Transverse colon (tissue), 4 donors: ENCODE measurements at regions not wholly inside any gene's neighbourhood (a gene's known extent, or its start where the extent isn't known, plus 50 kb on each side); places are given as distances from the start of the nearest gene placed in this dataset.

Source experiments
- DNase-seq: peaks from one replicate; pipeline ENCODE4 v3.0.0-alpha.2; 2019
- H3K27ac ChIP-seq, 4 donors: fragments of 200-600 bp; sonication (generic); 2 replicates each; pipeline ENCODE4 v1.5.1; 2016 to 2018; ENCODE audit warnings: inconsistent platforms in 4 of 4
- H3K27me3 ChIP-seq: fragments of 200-600 bp; sonication (generic); 2 replicates; pipeline ENCODE4 v1.5.1; 2017; ENCODE audit warnings: inconsistent platforms
- H3K36me3 ChIP-seq, 4 donors: fragments of 200-600 bp; sonication (generic); 2 replicates each; pipeline ENCODE4 v1.5.1; 2017 to 2019; ENCODE audit warnings: inconsistent platforms in 4 of 4
- H3K4me1 ChIP-seq, 4 donors: fragments of 200-600 bp; sonication (generic); 2 replicates each; pipeline ENCODE4 v1.5.1; 2017 to 2020; ENCODE audit warnings: inconsistent platforms in 4 of 4
- H3K4me3 ChIP-seq, 4 donors: fragments of 200-600 bp; sonication (generic); 1 replicate in 1 of 4; 2 replicates in 3 of 4; pipeline versions ENCODE4 v1.5.1 to v1.6.1; 2017 to 2019; ENCODE audit warnings: inconsistent platforms in 4 of 4
- H3K9me3 ChIP-seq, 2 donors: fragments of 200-600 bp; sonication (generic); 2 replicates each; pipeline ENCODE4 v1.5.1; 2017 to 2019; ENCODE audit warnings: inconsistent platforms in 2 of 2
- EP300 ChIP-seq: sonication (generic); formaldehyde crosslinking; IDR thresholded peaks from one replicate; pipeline ENCODE4 v1.6.1; 2017; ENCODE audit warnings: antibody characterized with exemption, low read depth
- POLR2A ChIP-seq: fragments of 450-650 bp; IDR thresholded peaks from one replicate; pipeline ENCODE4 v1.6.1; 2016; ENCODE audit warnings: antibody characterized with exemption, mild to moderate bottlenecking, moderate library complexity
- POLR2AphosphoS5 ChIP-seq, 3 donors: sonication (generic); formaldehyde crosslinking; IDR thresholded peaks; one replicate each; pipeline ENCODE4 v1.6.1; 2016; ENCODE audit warnings: antibody characterized with exemption in 3 of 3
- WGBS, 2 donors: methylation state at CpG; one replicate each; pipeline ENCODE4 v1.1.5; 2018; ENCODE audit warnings: low coverage in 1 of 2; 5-methylcytosine and 5-hydroxymethylcytosine counted together
- in situ Hi-C, 4 donors: fragments of 200-750 bp; cut with MboI; loops; one replicate each; pipeline versions ENCODE4 v1.15.0 to v1.15.1; 2017; ENCODE audit warnings: low sequenced_read_pairs in 3 of 4, low pct_ligation_motif_present in 1 of 4, low pct_unique_long_range_greater_than_20kb in 1 of 4
- intact Hi-C: fragments of 100-400 bp; cut with DNase I; formaldehyde crosslinking; loops from one replicate; pipeline ENCODE4 v1.15.1; 2023; ENCODE audit warnings: low total_unique reads
- TF ChIP-seq, protein P1 (sequence below), 5 experiments: fragments of 200-600 bp in 3 of 5; fragments of 450-650 bp in 2 of 5; sonication (generic) in 3 of 5; IDR thresholded peaks; 1 replicate in 2 of 5; 2 replicates in 3 of 5; pipeline ENCODE4 v1.5.1; 2016 to 2017; ENCODE audit warnings: antibody characterized with exemption in 5 of 5, inconsistent platforms in 3 of 5, mild to moderate bottlenecking in 2 of 5, moderate library complexity in 1 of 5

- Histone ChIP-seq H3K4me1 (no peaks in the 10 kb centered on the region), H3K36me3 (no peaks in the 10 kb centered on the region), H3K27ac (no peak overlapping the region), H3K4me3 (no peak overlapping the region), H3K27me3 (peaks cover 3% of the 10 kb centered on the region), H3K9me3 (no peaks in the 10 kb centered on the region)
- intact Hi-C loops (no loop called here), in situ Hi-C loops (no loop called here)
- TF ChIP-seq, protein P1, sequence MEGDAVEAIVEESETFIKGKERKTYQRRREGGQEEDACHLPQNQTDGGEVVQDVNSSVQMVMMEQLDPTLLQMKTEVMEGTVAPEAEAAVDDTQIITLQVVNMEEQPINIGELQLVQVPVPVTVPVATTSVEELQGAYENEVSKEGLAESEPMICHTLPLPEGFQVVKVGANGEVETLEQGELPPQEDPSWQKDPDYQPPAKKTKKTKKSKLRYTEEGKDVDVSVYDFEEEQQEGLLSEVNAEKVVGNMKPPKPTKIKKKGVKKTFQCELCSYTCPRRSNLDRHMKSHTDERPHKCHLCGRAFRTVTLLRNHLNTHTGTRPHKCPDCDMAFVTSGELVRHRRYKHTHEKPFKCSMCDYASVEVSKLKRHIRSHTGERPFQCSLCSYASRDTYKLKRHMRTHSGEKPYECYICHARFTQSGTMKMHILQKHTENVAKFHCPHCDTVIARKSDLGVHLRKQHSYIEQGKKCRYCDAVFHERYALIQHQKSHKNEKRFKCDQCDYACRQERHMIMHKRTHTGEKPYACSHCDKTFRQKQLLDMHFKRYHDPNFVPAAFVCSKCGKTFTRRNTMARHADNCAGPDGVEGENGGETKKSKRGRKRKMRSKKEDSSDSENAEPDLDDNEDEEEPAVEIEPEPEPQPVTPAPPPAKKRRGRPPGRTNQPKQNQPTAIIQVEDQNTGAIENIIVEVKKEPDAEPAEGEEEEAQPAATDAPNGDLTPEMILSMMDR (IDR thresholded peaks at IDR 0.05) = no peak
- no peak for TF ChIP-seq EP300
- TF ChIP-seq POLR2A = no peak
- 79% methylated on average over 6 of the region's 6 CpGs; no CpG with 5 or more reads in 1 of the 2 donors for WGBS, 2 donors
- DNase-seq = no peak
Observed at GRCh38 chr16:87006021-87006420, 311.2 kb downstream of the C16orf95 start.

DNA sequence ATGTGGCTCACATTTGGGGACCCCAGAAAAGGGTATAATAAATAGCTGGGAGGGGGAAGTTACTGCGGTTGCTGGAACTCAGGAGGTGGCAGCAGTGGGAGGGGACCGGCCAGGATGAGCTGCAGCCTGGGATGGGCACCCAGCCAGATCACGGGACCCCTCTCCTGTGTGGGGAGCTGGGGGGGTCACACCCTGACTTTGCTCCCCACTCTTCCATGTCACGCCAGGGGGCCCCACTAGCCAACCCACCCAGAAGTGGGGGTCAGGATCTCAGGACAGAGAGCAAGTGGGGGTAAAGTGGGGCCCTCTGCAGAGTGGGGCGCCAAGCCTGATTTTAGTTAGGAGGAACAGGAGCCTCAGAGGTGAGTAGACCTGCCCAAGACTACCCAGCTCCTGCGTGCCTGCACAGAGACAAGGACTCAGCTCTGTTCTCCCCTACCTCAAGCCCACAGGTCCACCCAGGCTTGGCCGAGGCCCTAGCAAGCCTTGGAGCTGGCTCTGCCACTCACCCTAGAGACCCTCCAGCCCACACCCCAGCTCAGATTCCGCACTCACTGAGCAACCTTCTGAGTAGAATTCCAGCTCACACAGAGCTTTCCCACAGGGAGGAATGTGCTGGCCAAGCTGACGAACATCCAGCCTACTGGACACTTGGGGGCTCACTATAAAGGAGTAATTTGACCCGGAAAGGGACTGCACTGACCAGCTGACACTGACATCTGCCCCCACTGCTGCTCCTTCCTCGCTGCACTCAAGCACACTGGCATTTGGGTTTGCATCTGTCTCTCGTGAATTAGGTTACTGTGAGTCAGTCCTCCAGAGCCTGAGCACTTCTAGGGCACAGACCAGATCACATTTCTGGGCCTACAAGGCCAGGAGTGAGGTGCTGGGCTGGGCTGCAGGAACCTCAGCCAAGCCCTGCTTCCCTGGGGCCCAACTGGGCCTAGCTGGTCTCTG lies 310.1 kb downstream of the C16orf95 start:
- in situ Hi-C loops = no loop called here
- no peak for DNase-seq

DNA sequence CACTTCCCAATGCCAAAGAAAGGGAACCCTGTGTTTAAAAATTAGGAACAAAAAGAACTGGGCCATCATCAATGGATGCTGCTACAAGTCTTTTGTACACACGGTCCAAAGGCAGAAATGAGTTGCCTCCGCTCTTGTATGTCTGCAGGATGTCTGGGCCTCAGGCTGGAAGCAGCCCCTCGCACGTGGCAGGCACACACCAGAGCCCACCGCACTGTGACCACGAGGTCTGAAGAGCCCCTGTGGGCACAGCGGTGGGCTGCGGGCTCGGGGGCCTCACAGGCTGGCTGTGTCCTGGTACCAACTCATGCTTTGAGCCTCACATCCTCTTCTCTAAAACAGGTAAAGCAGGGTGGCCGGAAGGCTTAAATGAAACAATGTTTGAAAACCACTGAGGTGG lies 309.3 kb downstream of the C16orf95 start:
- Histone ChIP-seq H3K4me3 (no peak overlapping the region), H3K36me3 (no peaks in the 10 kb centered on the region), H3K27ac (no peak overlapping the region), H3K4me1 (no peaks in the 10 kb centered on the region), H3K9me3 (no peaks in the 10 kb centered on the region), H3K27me3 (peaks cover 3% of the 10 kb centered on the region)
- intact Hi-C loops (no loop called here), in situ Hi-C loops (no loop called here)
- no peak for DNase-seq
- no peak for TF ChIP-seq EP300
- TF ChIP-seq, protein P1 (IDR thresholded peaks at IDR 0.05) = no peak
- TF ChIP-seq POLR2AphosphoS5 (IDR thresholded peaks at IDR 0.05) = no peak
- no peak for TF ChIP-seq POLR2A
- WGBS, 2 donors = 88% methylated on average over 10 of the region's 10 CpGs; no CpG with 5 or more reads in 1 of the 2 donors

More for the DNA sequence above, 310.1 kb downstream of the C16orf95 start:
- 78 to 95% methylated on average over 4 to 11 of the region's 12 CpGs for whole genome bisulfite sequencing, 2 donors
- H3K27ac ChIP-seq = no peak overlapping the region
- intact Hi-C loops = no loop called here
- H3K9me3 ChIP-seq = no peaks in the 10 kb centered on the region
- H3K4me3 ChIP-seq = no peak overlapping the region
- no peaks in the 10 kb centered on the region for H3K36me3 ChIP-seq
- no peaks in the 10 kb centered on the region for H3K4me1 ChIP-seq
- TF ChIP-seq POLR2AphosphoS5 (IDR thresholded peaks at IDR 0.05) (no peak), EP300 (no peak), POLR2A (no peak)
- TF ChIP-seq, protein P1 (IDR thresholded peaks at IDR 0.05) = no peak
- peaks cover 3% of the 10 kb centered on the region for H3K27me3 ChIP-seq

DNA sequence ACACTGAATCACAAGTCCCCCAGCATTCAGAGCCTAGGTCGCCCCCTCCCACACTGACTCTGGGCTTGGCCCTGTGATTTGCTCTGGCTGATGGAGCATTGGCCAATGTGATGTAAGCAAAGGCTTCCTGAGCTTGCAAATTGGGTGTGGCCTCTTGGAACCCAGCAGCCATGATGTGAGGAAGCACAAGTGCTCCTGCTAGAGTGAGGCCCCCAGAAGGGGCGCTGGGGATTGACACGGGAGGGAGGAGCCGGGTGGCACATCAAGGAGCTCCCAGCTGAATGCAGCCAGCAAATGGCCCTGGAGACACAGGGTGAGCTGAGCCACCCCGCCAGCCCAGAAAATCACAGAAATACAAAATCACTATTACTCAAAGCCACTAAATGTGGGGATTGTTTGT lies 308.5 kb downstream of the C16orf95 start:
- H3K4me1 ChIP-seq = no peaks in the 10 kb centered on the region
- H3K27ac ChIP-seq = no peak overlapping the region
- TF ChIP-seq, protein P1 (IDR thresholded peaks at IDR 0.05) = no peak
- TF ChIP-seq EP300 (no peak), POLR2A (no peak), POLR2AphosphoS5 (IDR thresholded peaks at IDR 0.05) (no peak)
- DNase-seq = no peak
- 90% methylated on average over 5 of the region's 5 CpGs; no CpG with 5 or more reads in 1 of the 2 donors for WGBS, 2 donors
- no peak overlapping the region for H3K4me3 ChIP-seq
- in situ Hi-C loops (no loop called here), intact Hi-C loops (no loop called here)
- no peaks in the 10 kb centered on the region for H3K9me3 ChIP-seq
- no peaks in the 10 kb centered on the region for H3K36me3 ChIP-seq
- H3K27me3 ChIP-seq = peaks cover 3% of the 10 kb centered on the region
